ENCODE measurements at regions not wholly inside any gene's neighbourhood (a gene's known extent, or its start where the extent isn't known, plus 50 kb on each side); places are given as distances from the start of the nearest gene placed in this dataset.
"Not testable (repeated sequence)": the region's sequence is repeated elsewhere in the genome, so short reads cannot be mapped to it uniquely, and the experiment has no call there.

DNA sequence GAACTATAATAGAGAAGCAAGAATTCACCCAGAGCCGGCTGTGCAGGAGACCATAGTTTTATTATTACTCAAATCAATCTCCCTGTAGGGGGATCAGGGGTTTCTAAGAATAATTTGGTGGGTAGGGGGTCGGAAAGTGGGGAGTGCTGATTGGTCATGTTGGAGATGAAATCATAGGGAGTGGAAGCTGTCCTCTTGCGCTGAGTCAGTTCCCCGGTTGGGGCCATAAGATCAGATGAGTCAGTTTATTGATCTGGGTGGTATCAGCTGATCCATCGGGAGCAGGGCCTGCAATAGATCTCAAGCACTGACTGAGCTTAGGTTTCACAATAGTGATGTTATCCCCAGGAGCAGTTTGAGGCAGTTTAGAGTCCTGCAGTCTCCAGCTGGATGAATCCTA lies 97.0 kb upstream of the SNRPN start:
- TF ChIP-seq, protein P1, sequence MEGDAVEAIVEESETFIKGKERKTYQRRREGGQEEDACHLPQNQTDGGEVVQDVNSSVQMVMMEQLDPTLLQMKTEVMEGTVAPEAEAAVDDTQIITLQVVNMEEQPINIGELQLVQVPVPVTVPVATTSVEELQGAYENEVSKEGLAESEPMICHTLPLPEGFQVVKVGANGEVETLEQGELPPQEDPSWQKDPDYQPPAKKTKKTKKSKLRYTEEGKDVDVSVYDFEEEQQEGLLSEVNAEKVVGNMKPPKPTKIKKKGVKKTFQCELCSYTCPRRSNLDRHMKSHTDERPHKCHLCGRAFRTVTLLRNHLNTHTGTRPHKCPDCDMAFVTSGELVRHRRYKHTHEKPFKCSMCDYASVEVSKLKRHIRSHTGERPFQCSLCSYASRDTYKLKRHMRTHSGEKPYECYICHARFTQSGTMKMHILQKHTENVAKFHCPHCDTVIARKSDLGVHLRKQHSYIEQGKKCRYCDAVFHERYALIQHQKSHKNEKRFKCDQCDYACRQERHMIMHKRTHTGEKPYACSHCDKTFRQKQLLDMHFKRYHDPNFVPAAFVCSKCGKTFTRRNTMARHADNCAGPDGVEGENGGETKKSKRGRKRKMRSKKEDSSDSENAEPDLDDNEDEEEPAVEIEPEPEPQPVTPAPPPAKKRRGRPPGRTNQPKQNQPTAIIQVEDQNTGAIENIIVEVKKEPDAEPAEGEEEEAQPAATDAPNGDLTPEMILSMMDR (conservative IDR thresholded peaks at IDR 0.05; ENCODE audit: low read depth): no peak
- no peak overlapping the region for H3K27ac ChIP-seq
- POLR2A ChIA-PET (ENCODE audit: low non-redundant PET): no interaction called here
- CTCF ChIA-PET: no interaction called here
- no peak for DNase-seq (ENCODE audit: low spot score)

DNA sequence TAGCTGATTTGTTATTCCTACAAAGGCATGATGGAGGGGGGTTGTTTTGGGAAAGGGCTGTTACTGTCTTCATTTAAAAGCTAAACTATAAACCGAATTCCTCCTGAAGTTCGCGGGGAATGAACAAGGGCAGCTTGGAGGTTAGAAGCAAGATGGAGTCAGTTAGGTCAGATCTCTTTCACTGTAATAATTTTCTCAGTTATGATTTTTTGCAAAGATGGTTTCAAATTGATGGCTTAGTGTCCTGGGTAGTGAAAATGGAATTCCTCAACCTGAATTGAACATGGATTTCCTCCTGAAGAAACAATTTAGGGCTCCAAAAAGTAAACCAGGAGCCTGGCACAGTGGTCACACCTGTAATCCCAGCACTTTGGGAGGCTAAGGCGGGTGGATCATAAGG lies 96.6 kb upstream of the SNRPN start:
- CTCF ChIA-PET; H3K27ac ChIP-seq; DNase-seq (ENCODE audit: low spot score); POLR2A ChIA-PET (ENCODE audit: low non-redundant PET): not testable (repeated sequence)

DNA sequence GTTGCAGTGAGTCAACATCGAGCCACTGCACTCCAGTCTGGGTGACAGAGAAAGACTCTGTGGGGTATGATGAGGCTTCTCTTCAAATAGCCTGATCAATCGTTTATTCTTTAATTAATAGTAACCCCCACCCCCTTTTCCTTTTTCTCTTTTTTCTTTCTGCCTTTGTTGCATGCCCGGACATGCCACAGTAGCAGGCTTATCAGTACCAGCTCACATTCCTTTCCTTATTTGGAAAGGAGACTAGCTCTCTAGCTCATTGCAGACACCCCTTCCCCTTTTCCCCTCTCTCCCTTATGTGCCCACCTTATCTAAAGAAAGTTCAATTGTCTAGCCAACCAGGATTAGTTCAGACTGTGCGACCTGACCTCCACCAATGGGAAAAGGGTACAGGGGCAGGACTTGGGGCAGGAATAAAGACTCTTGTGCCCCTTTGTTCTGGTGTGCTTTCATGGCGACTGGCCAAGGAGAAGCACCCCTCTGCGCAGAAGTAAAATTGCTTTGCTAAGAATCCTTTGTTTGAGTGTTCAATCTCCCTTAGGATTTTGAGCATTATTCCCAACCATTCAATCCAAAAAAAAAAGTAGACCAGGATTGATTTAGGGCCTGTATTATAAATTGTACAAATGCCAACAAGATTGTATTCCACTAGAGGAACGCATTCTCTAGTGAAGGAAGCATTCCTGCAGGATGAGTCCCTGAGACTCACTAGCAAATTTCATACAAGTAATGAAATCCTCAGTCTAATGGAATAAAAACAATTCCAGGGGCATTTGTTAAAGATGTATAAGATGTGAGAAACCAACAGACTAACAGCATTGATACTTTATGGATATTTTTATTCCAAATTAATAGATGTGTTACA lies 95.8 kb upstream of the SNRPN start:
- TF ChIP-seq, protein P1 (conservative IDR thresholded peaks at IDR 0.05; ENCODE audit: low read depth): no peak

DNA sequence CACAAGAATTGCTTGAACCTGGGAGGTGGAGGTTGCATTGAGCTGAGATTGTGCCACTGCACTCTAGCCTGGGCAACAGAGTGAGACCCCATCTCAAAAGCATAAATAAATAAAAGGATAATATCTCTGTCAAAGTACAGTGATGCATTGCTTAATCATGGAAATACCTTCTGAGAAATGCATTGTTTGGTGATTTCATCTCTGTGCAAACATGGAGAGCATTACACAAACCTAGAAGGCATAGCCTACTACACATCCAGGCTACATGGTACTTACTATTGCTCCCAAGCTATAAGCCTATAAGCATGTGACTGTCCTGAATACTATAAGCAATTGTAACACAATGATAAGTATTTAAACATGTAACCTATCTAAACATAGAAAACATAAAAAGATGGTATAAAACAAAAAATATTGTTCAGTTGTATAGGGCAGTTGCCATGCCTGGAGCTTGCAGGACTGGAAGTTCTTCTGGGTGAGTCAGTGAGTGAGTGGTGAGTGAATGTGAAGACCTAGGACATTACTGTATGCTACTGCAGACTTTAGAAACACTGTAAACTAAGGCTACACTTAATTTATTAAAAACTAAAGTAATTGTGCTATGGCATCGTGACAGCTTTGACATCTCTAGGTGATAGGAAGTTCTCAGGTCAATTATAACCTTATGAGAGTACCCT lies 93.6 kb upstream of the SNRPN start:
- TF ChIP-seq, protein P1 (conservative IDR thresholded peaks at IDR 0.05; ENCODE audit: low read depth): no peak
- ChIA-PET CTCF (no interaction called here), POLR2A (ENCODE audit: low non-redundant PET) (no interaction called here)
- DNase-seq (ENCODE audit: low spot score): no peak
- no peak overlapping the region for H3K27ac ChIP-seq

More for the DNA sequence above, 95.8 kb upstream of the SNRPN start:
- ChIA-PET POLR2A (ENCODE audit: low non-redundant PET) (no interaction called here), CTCF (no interaction called here)
- DNase-seq (ENCODE audit: low spot score): no peak
- H3K27ac ChIP-seq: no peak overlapping the region

DNA sequence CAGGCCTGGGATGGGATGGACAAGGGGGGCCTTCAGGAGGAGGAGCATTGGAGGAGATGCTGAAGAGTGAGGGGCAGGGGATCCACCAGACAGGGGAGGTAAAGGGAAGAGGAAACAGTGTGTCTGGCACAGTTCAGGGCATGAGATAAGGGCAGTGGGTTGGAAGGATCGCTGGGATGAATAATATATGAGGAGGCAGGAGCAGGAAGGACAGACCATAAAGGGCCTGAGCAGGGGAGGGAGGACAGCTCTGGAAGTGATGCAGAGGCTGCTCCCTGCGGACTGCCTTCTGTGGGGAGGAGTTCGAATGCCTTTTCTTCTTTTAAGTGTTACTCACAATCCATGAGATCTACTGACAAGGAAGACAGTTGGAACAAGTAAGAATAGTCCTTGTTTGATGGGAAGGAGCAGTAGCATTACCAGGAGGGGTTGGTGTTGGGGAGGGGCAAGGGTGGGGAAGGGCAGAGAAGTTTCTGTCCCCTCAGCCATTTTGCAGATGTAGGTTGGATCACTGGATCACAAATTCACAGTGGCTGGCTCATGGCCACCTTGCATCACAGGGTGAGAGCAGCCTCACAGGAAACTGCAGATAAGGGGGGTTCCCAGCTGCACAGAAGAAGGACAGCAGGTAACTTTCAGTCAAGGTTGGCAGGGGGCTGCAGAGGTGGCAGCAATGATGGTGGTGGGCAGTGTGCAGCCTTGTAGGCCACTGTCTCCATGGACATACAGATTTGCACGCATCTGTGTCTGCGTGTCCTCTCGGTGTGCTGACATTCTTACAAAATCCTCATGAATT lies 91.9 kb upstream of the SNRPN start:
- TF ChIP-seq, protein P1 (conservative IDR thresholded peaks at IDR 0.05; ENCODE audit: low read depth): no peak
- POLR2A ChIA-PET (ENCODE audit: low non-redundant PET): no interaction called here
- CTCF ChIA-PET: interaction anchor here (0.6 to 0.7 kb wide), 2 partner anchors 140 to 1113 kb away, joined by 3 to 5 read pairs; no protein-coding TSS in a partner anchor
- no peak overlapping the region for H3K27ac ChIP-seq
- DNase-seq (ENCODE audit: low spot score): no peak

DNA sequence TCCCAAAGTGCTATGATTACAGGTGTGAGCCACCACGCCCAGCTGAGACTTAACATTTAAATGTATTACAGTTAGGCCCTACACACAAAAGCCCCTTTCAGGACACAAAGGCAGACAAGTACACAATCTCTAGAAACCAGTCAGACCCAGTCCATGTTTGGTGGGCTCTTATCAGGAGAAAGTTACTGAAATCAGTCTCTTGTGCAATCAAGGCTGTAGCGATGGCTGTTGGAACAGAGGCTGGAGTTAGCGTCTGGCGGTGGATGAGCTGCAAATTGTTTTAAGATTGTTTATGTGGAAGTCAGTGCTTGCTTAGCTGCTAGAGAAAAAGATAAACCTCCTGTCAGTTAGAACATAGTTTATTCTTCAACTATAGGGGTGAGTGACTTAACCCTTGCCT lies 89.5 kb upstream of the SNRPN start:
- CTCF ChIA-PET: no interaction called here
- TF ChIP-seq, protein P1 (conservative IDR thresholded peaks at IDR 0.05; ENCODE audit: low read depth): no peak
- no peak overlapping the region for H3K27ac ChIP-seq
- DNase-seq (ENCODE audit: low spot score): no peak
- POLR2A ChIA-PET (ENCODE audit: low non-redundant PET): no interaction called here

Measured in RWPE1 (cell line).